Activated CD4-positive, alpha-beta T cell treated with anti-CD3 and anti-CD28 coated beads, Interleukin-2, amount 50 U/mL, for 4 hours (primary cell): ENCODE measurements at regions not wholly inside any gene's neighbourhood (a gene's known extent, or its start where the extent isn't known, plus 50 kb on each side); places are given as distances from the start of the nearest gene placed in this dataset.

ENCODE experiments used
- DNase-seq, 2 experiments: peaks; one replicate each; pipeline ENCODE4 v3.0.0-alpha.2; 2020

GRCh38 chr9:106575823-106576222 is 287.1 kb upstream of the ZNF462 start:
- DNase-seq = no peak

- no peak for DNase-seq
Observed at GRCh38 chr9:106576232-106576760, 286.7 kb upstream of the ZNF462 start.

GRCh38 chr9:106577121-106577520 is 285.8 kb upstream of the ZNF462 start:
- no peak for DNase-seq

GRCh38 chr9:106580546-106580945 is 282.4 kb upstream of the ZNF462 start:
- no peak for DNase-seq

- DNase-seq = no peak
Observed at GRCh38 chr9:106581973-106582372, 281.0 kb upstream of the ZNF462 start.

GRCh38 chr9:106583751-106584150 is 279.2 kb upstream of the ZNF462 start:
- no peak for DNase-seq

GRCh38 chr9:106587042-106587441 is 275.9 kb upstream of the ZNF462 start:
- DNase-seq = no peak

GRCh38 chr9:106588626-106589025 is 274.3 kb upstream of the ZNF462 start:
- no peak for DNase-seq

GRCh38 chr9:106590759-106591505 is 272.0 kb upstream of the ZNF462 start:
- DNase-seq = no peak

- no peak for DNase-seq
Observed at GRCh38 chr9:106593201-106593600, 269.8 kb upstream of the ZNF462 start.

- DNase-seq = no peak
Observed at GRCh38 chr9:106596984-106597383, 266.0 kb upstream of the ZNF462 start.

- DNase-seq = no peak
Observed at GRCh38 chr9:106600955-106601560, 261.9 kb upstream of the ZNF462 start.

GRCh38 chr9:106602344-106602743 is 260.6 kb upstream of the ZNF462 start:
- no peak for DNase-seq

GRCh38 chr9:106613250-106613737 is 249.7 kb upstream of the ZNF462 start:
- DNase-seq = no peak

GRCh38 chr9:106615118-106615889 is 247.7 kb upstream of the ZNF462 start:
- no peak for DNase-seq

GRCh38 chr9:106616026-106616425 is 246.9 kb upstream of the ZNF462 start:
- no peak for DNase-seq

- DNase-seq = no peak
Observed at GRCh38 chr9:106616851-106617345, 246.1 kb upstream of the ZNF462 start.

- DNase-seq = no peak
Observed at GRCh38 chr9:106619211-106619610, 243.8 kb upstream of the ZNF462 start.

- no peak for DNase-seq
Observed at GRCh38 chr9:106620081-106620480, 242.9 kb upstream of the ZNF462 start.

GRCh38 chr9:106620866-106621265 is 242.1 kb upstream of the ZNF462 start:
- DNase-seq = no peak

- no peak for DNase-seq
Observed at GRCh38 chr9:106621313-106622163, 241.4 kb upstream of the ZNF462 start.

- DNase-seq = no peak
Observed at GRCh38 chr9:106622164-106622487, 240.8 kb upstream of the ZNF462 start.
